ENCODE measurements at regions not wholly inside any gene's neighbourhood (a gene's known extent, or its start where the extent isn't known, plus 50 kb on each side); places are given as distances from the start of the nearest gene placed in this dataset.

GRCh38 chr1:98306517-98307089 lies 354.9 kb upstream of the SNX7 start:
- FAIRE-seq (no peak), DNase-seq (ENCODE audit: insufficient read length, low spot score) (no peak)
- TF ChIP-seq CTCF (IDR thresholded peaks at IDR 0.05; ENCODE audit: insufficient read depth, missing control alignments) = no peak

- TF ChIP-seq CTCF (IDR thresholded peaks at IDR 0.05; ENCODE audit: insufficient read depth, missing control alignments) = no peak
- FAIRE-seq (no peak), DNase-seq (ENCODE audit: insufficient read length, low spot score) (no peak)
Measured at GRCh38 chr1:98305362-98305761, 356.2 kb upstream of the SNX7 start.

- no peak for DNase-seq (ENCODE audit: insufficient read length, low spot score)
- TF ChIP-seq CTCF (IDR thresholded peaks at IDR 0.05; ENCODE audit: insufficient read depth, missing control alignments) = no peak
- no peak for FAIRE-seq
Measured at GRCh38 chr1:98304888-98305287, 356.6 kb upstream of the SNX7 start.

GRCh38 chr1:98299861-98300260 lies 361.7 kb upstream of the SNX7 start:
- FAIRE-seq (no peak), DNase-seq (ENCODE audit: insufficient read length, low spot score) (no peak)
- no peak for TF ChIP-seq CTCF (IDR thresholded peaks at IDR 0.05; ENCODE audit: insufficient read depth, missing control alignments)

GRCh38 chr1:98299313-98299712 lies 362.2 kb upstream of the SNX7 start:
- FAIRE-seq (no peak), DNase-seq (ENCODE audit: insufficient read length, low spot score) (no peak)
- TF ChIP-seq CTCF (IDR thresholded peaks at IDR 0.05; ENCODE audit: insufficient read depth, missing control alignments) = no peak

- no peak for DNase-seq (ENCODE audit: insufficient read length, low spot score)
- TF ChIP-seq CTCF (IDR thresholded peaks at IDR 0.05; ENCODE audit: insufficient read depth, missing control alignments) = no peak
- no peak for FAIRE-seq
Measured at GRCh38 chr1:98298319-98298718, 363.2 kb upstream of the SNX7 start.

GRCh38 chr1:98296681-98297080 lies 364.8 kb upstream of the SNX7 start:
- FAIRE-seq = no peak
- TF ChIP-seq CTCF (IDR thresholded peaks at IDR 0.05; ENCODE audit: insufficient read depth, missing control alignments) = no peak
- DNase-seq (ENCODE audit: insufficient read length, low spot score) = no peak
